ENCODE measurements at regions not wholly inside any gene's neighbourhood (a gene's known extent, or its start where the extent isn't known, plus 50 kb on each side); places are given as distances from the start of the nearest gene placed in this dataset.

- Histone ChIP-seq H3K27me3 (no peaks in the 10 kb centered on the region), H3K4me3 (no peak overlapping the region), H3K27ac (no peak overlapping the region), H3K36me3 (no peaks in the 10 kb centered on the region), H3K9me3 (no peaks in the 10 kb centered on the region), H3K4me1 (peaks cover 0 to 25% (median 0%) of the 10 kb centered on the region in 4 donors)
- TF ChIP-seq CTCF (IDR thresholded peaks at IDR 0.05) (no peak), POLR2A (IDR thresholded peaks at IDR 0.05) (no peak)
- no peak for DNase-seq
- peak in 3 of 4 donors; percentile 15 to 44 (median 27) for ATAC-seq
- intact Hi-C loops (cut with DNase I): no loop called here
- WGBS (ENCODE audit: insufficient coverage, low coverage, low lambda C conversion rate, missing lambda C conversion rate): 54% methylated on average over 4 of the region's 4 CpGs
These were observed 88.5 kb upstream of the VAV3 start for GRCh38 chr1:108053270-108054013.

GRCh38 chr1:108051631-108052377 is 86.8 kb upstream of the VAV3 start:
- intact Hi-C loops (cut with DNase I): no loop called here
- Histone ChIP-seq H3K36me3 (no peaks in the 10 kb centered on the region), H3K27me3 (no peaks in the 10 kb centered on the region), H3K27ac (no peak overlapping the region), H3K4me1 (peaks cover 0 to 25% (median 0%) of the 10 kb centered on the region in 4 donors), H3K9me3 (no peaks in the 10 kb centered on the region), H3K4me3 (no peak overlapping the region)
- WGBS (ENCODE audit: insufficient coverage, low coverage, low lambda C conversion rate, missing lambda C conversion rate): 47% methylated on average over 8 of the region's 8 CpGs
- ATAC-seq: peak; percentile 29 to 63 (median 48)
- DNase-seq: no peak
- TF ChIP-seq CTCF (IDR thresholded peaks at IDR 0.05) (no peak), POLR2A (IDR thresholded peaks at IDR 0.05) (no peak)

GRCh38 chr1:108050911-108051629 is 86.1 kb upstream of the VAV3 start:
- ATAC-seq: peak; percentile 30 to 50 (median 42)
- H3K27ac ChIP-seq: no peak overlapping the region
- WGBS (ENCODE audit: insufficient coverage, low coverage, low lambda C conversion rate, missing lambda C conversion rate): 36% methylated on average over 5 of the region's 5 CpGs
- no peaks in the 10 kb centered on the region for H3K9me3 ChIP-seq
- peaks cover 0 to 25% (median 0%) of the 10 kb centered on the region in 4 donors for H3K4me1 ChIP-seq
- TF ChIP-seq CTCF (IDR thresholded peaks at IDR 0.05) (no peak), POLR2A (IDR thresholded peaks at IDR 0.05) (no peak)
- no peak overlapping the region for H3K4me3 ChIP-seq
- no peaks in the 10 kb centered on the region for H3K36me3 ChIP-seq
- intact Hi-C loops (cut with DNase I): no loop called here
- DNase-seq: no peak
- no peaks in the 10 kb centered on the region for H3K27me3 ChIP-seq

- ATAC-seq (peak; percentile 58 to 66 (median 60)), DNase-seq (peak in 2 of 3 donors; percentile 53)
- Histone ChIP-seq H3K4me1 (peaks cover 0 to 25% (median 0%) of the 10 kb centered on the region in 4 donors), H3K27ac (no peak overlapping the region), H3K36me3 (no peaks in the 10 kb centered on the region), H3K4me3 (no peak overlapping the region), H3K27me3 (no peaks in the 10 kb centered on the region), H3K9me3 (no peaks in the 10 kb centered on the region)
- TF ChIP-seq POLR2A (IDR thresholded peaks at IDR 0.05) (no peak), CTCF (IDR thresholded peaks at IDR 0.05) (no peak)
- intact Hi-C loops (cut with DNase I): no loop called here
- WGBS (ENCODE audit: insufficient coverage, low coverage, low lambda C conversion rate, missing lambda C conversion rate): 49% methylated on average over 5 of the region's 5 CpGs
These were observed 85.2 kb upstream of the VAV3 start for GRCh38 chr1:108050158-108050557.
